A172 (cell line): ENCODE measurements at regions not wholly inside any gene's neighbourhood (a gene's known extent, or its start where the extent isn't known, plus 50 kb on each side); places are given as distances from the start of the nearest gene placed in this dataset.
"Not testable (repeated sequence)": the region's sequence is repeated elsewhere in the genome, so short reads cannot be mapped to it uniquely, and the experiment has no call there.

ENCODE experiments used
- DNase-seq: peaks from one replicate; pipeline ENCODE4 v3.0.0-alpha.2; 2015; ENCODE audit warnings: low spot score

- peak; percentile 22 for DNase-seq
Observed at GRCh38 chr2:180927030-180927686, 53.2 kb upstream of the UBE2E3 start.

GRCh38 chr2:180925700-180926099, 54.7 kb upstream of the UBE2E3 start:
- DNase-seq: no peak

GRCh38 chr2:180924063-180924462, 56.3 kb upstream of the UBE2E3 start:
- DNase-seq: no peak

GRCh38 chr2:180910831-180911665, 69.4 kb upstream of the UBE2E3 start:
- DNase-seq: no peak

- peak; percentile 72 for DNase-seq
Observed at GRCh38 chr2:180907731-180908130, 72.7 kb upstream of the UBE2E3 start.

GRCh38 chr2:180905461-180905860, 74.9 kb upstream of the UBE2E3 start:
- DNase-seq: no peak

GRCh38 chr2:180905002-180905401, 75.4 kb upstream of the UBE2E3 start:
- DNase-seq: no peak

GRCh38 chr2:180901331-180901730, 79.1 kb upstream of the UBE2E3 start:
- no peak for DNase-seq

- no peak for DNase-seq
Observed at GRCh38 chr2:180893752-180894151, 86.7 kb upstream of the UBE2E3 start.

- no peak for DNase-seq
Observed at GRCh38 chr2:180892091-180892490, 88.3 kb upstream of the UBE2E3 start.

- DNase-seq: no peak
Observed at GRCh38 chr2:180891360-180891759, 89.0 kb upstream of the UBE2E3 start.

GRCh38 chr2:180890781-180891180, 89.6 kb upstream of the UBE2E3 start:
- peak; percentile 8 for DNase-seq

GRCh38 chr2:180882959-180883358, 97.4 kb upstream of the UBE2E3 start:
- DNase-seq: no peak

- no peak for DNase-seq
Observed at GRCh38 chr2:180876506-180876905, 103.9 kb upstream of the UBE2E3 start.

GRCh38 chr2:180873219-180873618, 107.2 kb upstream of the UBE2E3 start:
- no peak for DNase-seq

- DNase-seq: not testable (repeated sequence)
Observed at GRCh38 chr2:180872781-180873180, 107.6 kb upstream of the UBE2E3 start.

GRCh38 chr2:180872255-180872654, 108.2 kb upstream of the UBE2E3 start:
- no peak for DNase-seq

GRCh38 chr2:180871649-180872048, 108.8 kb upstream of the UBE2E3 start:
- no peak for DNase-seq

- DNase-seq: no peak
Observed at GRCh38 chr2:180849851-180850250, 130.6 kb upstream of the UBE2E3 start.

- no peak for DNase-seq
Observed at GRCh38 chr2:180848393-180848792, 132.0 kb upstream of the UBE2E3 start.

- no peak for DNase-seq
Observed at GRCh38 chr2:180846756-180847472, 133.5 kb upstream of the UBE2E3 start.

GRCh38 chr2:180842461-180842860, 137.9 kb upstream of the UBE2E3 start:
- DNase-seq: no peak

- no peak for DNase-seq
Observed at GRCh38 chr2:180840641-180841040, 139.8 kb upstream of the UBE2E3 start.
